Astrocyte (in vitro differentiated cells and primary cell): ENCODE measurements at regions not wholly inside any gene's neighbourhood (a gene's known extent, or its start where the extent isn't known, plus 50 kb on each side); places are given as distances from the start of the nearest gene placed in this dataset.

ENCODE experiments used
- DNase-seq: peaks from one replicate; pipeline ENCODE4 v3.0.0-alpha.2; 2010; ENCODE audit warnings: low read depth
- FAIRE-seq: peaks from 2 replicates; lab custom pipeline; 2011; peaks lifted over from hg19 to GRCh38; lab: Jason Lieb, UNC
- H2AFZ ChIP-seq: 2 replicates; pipeline ENCODE4 v1.6.0; 2012; ENCODE audit warnings: low read depth, low read length, inconsistent platforms
- H3K27ac ChIP-seq: 2 replicates; pipeline ENCODE4 v1.5.1; 2011; ENCODE audit warnings: low read depth, low read length, inconsistent platforms
- H3K27me3 ChIP-seq: 2 replicates; pipeline ENCODE4 v1.6.0; 2011; ENCODE audit warnings: low read length, inconsistent platforms; ENCODE audit not compliant: insufficient read depth
- H3K36me3 ChIP-seq: 2 replicates; pipeline ENCODE4 v1.5.1; 2011; ENCODE audit warnings: low read length, inconsistent platforms; ENCODE audit not compliant: insufficient read depth
- H3K4me1 ChIP-seq: 2 replicates; pipeline ENCODE4 v1.5.1; 2011; ENCODE audit warnings: low read length, inconsistent platforms; ENCODE audit not compliant: insufficient read depth
- H3K4me2 ChIP-seq: 2 replicates; pipeline ENCODE4 v1.6.0; 2012; ENCODE audit warnings: low read length, inconsistent platforms
- H3K4me3 ChIP-seq: 2 replicates; pipeline ENCODE4 v1.5.1; 2011; ENCODE audit warnings: low read depth, mild to moderate bottlenecking, low read length, inconsistent platforms; ENCODE audit not compliant: insufficient read depth
- H3K79me2 ChIP-seq: 2 replicates; pipeline ENCODE4 v1.6.0; 2012; ENCODE audit warnings: mild to moderate bottlenecking, low read length, inconsistent platforms; ENCODE audit not compliant: insufficient read depth
- H3K9ac ChIP-seq: 2 replicates; pipeline ENCODE4 v1.6.0; 2012; ENCODE audit warnings: mild to moderate bottlenecking, low read length, inconsistent platforms
- H3K9me3 ChIP-seq: 2 replicates; pipeline ENCODE4 v1.5.1; 2012; ENCODE audit warnings: low read depth, mild to moderate bottlenecking, low read length, inconsistent platforms; ENCODE audit not compliant: insufficient read depth
- H4K20me1 ChIP-seq: 2 replicates; pipeline ENCODE4 v1.6.0; 2012; ENCODE audit warnings: low read length, inconsistent platforms; ENCODE audit not compliant: insufficient read depth
- H3K27ac Mint-ChIP-seq: one replicate; pipeline ENCODE4 v1.8.0; 2021; ENCODE audit warnings: mild to moderate bottlenecking, mixed read lengths; ENCODE audit not compliant: unreplicated experiment
- H3K27me3 Mint-ChIP-seq: one replicate; pipeline ENCODE4 v1.8.0; 2021; ENCODE audit warnings: low read depth, mixed read lengths; ENCODE audit not compliant: unreplicated experiment
- H3K36me3 Mint-ChIP-seq: one replicate; pipeline ENCODE4 v1.8.0; 2021; ENCODE audit warnings: low read depth, mixed read lengths; ENCODE audit not compliant: unreplicated experiment
- H3K4me1 Mint-ChIP-seq: one replicate; pipeline ENCODE4 v1.8.0; 2021; ENCODE audit warnings: low read depth, mixed read lengths; ENCODE audit not compliant: unreplicated experiment
- H3K4me3 Mint-ChIP-seq: one replicate; pipeline ENCODE4 v1.8.0; 2021; ENCODE audit warnings: mild to moderate bottlenecking, moderate library complexity, mixed read lengths; ENCODE audit not compliant: unreplicated experiment
- H3K9me3 Mint-ChIP-seq: one replicate; pipeline ENCODE4 v1.8.0; 2021; ENCODE audit warnings: mild to moderate bottlenecking, mixed read lengths; ENCODE audit not compliant: unreplicated experiment
- EZH2 ChIP-seq: IDR thresholded peaks from 2 replicates; pipeline ENCODE4 v1.6.1; 2012; ENCODE audit warnings: mild to moderate bottlenecking, low read length, inconsistent platforms; ENCODE audit not compliant: insufficient read depth
- TF ChIP-seq, protein P1 (sequence below): IDR thresholded peaks from 2 replicates; pipeline ENCODE4 v1.5.1; 2011; ENCODE audit warnings: low read depth, mild to moderate bottlenecking, inconsistent platforms, low read length, moderate library complexity; ENCODE audit not compliant: insufficient read depth

DNA sequence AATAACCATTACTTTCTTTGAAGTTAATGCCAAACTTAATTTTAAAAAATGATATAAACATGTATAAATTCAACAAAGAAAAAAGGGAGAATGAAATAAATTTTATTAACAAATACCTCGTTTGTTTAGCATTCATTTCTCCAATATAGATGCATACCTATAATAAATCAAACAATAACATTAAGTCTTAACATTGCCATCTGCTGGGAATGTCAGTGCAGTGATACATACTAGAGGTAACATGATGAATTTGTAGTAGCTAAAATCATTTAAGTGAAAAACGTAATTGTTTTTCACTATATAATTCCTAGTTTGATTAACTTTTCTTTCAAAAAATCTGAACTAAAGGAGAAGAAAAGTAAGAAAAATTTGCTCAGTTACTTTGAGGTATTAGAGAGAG, 340.2 kb upstream of the CBLB start:
- H3K36me3 ChIP-seq, result no peaks in the 10 kb centered on the region
- no peaks in the 10 kb centered on the region for H3K9me3 ChIP-seq
- Mint-ChIP-seq H3K27me3 (no peaks in the 10 kb centered on the region), H3K36me3 (no peaks in the 10 kb centered on the region), H3K4me3 (no peak overlapping the region), H3K9me3 (peaks cover 4% of the 10 kb centered on the region), H3K4me1 (peaks cover 4% of the 10 kb centered on the region), H3K27ac (no peak overlapping the region)
- no peak overlapping the region for H3K9ac ChIP-seq
- H3K4me1 ChIP-seq, result no peaks in the 10 kb centered on the region
- H3K4me3 ChIP-seq, result no peak overlapping the region
- TF ChIP-seq EZH2, result no peak
- TF ChIP-seq, protein P1, sequence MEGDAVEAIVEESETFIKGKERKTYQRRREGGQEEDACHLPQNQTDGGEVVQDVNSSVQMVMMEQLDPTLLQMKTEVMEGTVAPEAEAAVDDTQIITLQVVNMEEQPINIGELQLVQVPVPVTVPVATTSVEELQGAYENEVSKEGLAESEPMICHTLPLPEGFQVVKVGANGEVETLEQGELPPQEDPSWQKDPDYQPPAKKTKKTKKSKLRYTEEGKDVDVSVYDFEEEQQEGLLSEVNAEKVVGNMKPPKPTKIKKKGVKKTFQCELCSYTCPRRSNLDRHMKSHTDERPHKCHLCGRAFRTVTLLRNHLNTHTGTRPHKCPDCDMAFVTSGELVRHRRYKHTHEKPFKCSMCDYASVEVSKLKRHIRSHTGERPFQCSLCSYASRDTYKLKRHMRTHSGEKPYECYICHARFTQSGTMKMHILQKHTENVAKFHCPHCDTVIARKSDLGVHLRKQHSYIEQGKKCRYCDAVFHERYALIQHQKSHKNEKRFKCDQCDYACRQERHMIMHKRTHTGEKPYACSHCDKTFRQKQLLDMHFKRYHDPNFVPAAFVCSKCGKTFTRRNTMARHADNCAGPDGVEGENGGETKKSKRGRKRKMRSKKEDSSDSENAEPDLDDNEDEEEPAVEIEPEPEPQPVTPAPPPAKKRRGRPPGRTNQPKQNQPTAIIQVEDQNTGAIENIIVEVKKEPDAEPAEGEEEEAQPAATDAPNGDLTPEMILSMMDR, result no peak
- peak; percentile 10 for DNase-seq
- H3K27ac ChIP-seq, result no peak overlapping the region
- H4K20me1 ChIP-seq, result no peaks in the 10 kb centered on the region
- H2AFZ ChIP-seq, result no peak overlapping the region
- H3K27me3 ChIP-seq, result no peaks in the 10 kb centered on the region
- no peaks in the 10 kb centered on the region for H3K79me2 ChIP-seq
- FAIRE-seq, result no peak
- H3K4me2 ChIP-seq, result no peak overlapping the region

DNA sequence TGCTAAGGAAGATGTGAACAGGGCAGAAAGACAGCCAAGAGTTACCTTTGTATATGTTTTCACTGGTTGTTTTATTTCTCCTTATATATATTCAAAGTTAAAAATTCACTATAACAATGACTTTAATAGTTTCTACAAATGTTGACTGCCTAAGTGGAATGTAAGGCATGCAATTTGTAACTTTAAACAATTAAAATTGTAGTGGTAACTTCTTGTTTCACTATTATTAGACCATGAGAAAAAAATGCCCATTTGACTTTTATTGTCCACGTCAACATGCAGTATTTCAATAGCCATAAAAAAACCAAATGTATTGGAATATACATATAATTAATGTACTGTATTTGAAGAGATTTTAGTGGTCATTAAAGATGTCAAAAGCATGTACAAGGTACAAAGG, 340.7 kb upstream of the CBLB start:
- no peak for TF ChIP-seq EZH2
- TF ChIP-seq, protein P1, result no peak
- H3K4me1 Mint-ChIP-seq, result peaks cover 4% of the 10 kb centered on the region
- H3K27me3 Mint-ChIP-seq, result no peaks in the 10 kb centered on the region
- no peak for DNase-seq
- no peak overlapping the region for H2AFZ ChIP-seq
- H3K36me3 Mint-ChIP-seq, result no peaks in the 10 kb centered on the region
- H3K4me3 ChIP-seq, result no peak overlapping the region
- peaks cover 2% of the 10 kb centered on the region for H3K9me3 Mint-ChIP-seq
- no peaks in the 10 kb centered on the region for H3K36me3 ChIP-seq
- H3K79me2 ChIP-seq, result no peaks in the 10 kb centered on the region
- H3K9ac ChIP-seq, result no peak overlapping the region
- no peaks in the 10 kb centered on the region for H3K27me3 ChIP-seq
- no peak overlapping the region for H3K27ac Mint-ChIP-seq
- H3K4me1 ChIP-seq, result no peaks in the 10 kb centered on the region
- no peak overlapping the region for H3K27ac ChIP-seq
- no peak for FAIRE-seq
- no peaks in the 10 kb centered on the region for H4K20me1 ChIP-seq
- no peak overlapping the region for H3K4me3 Mint-ChIP-seq
- no peaks in the 10 kb centered on the region for H3K9me3 ChIP-seq
- no peak overlapping the region for H3K4me2 ChIP-seq

DNA sequence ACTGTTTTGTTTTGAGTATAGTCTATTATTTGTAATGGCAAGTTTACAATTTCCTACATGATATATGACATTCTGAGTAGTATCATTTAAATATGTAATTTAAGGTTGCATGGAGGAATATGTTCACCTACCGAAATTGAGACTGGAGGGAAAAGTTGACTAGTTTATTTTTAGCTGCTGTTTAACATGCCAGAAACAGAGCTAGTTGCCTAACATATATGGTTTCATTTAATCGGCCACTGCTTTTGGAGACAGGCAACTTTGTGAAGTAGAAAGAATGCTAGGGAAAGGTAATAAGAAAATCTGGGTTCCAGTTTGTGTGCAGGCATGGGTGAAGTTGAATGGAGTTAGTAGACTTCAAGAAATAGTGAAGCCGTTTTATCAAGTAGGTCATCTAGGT, 342.1 kb upstream of the CBLB start:
- H3K27me3 Mint-ChIP-seq, result no peaks in the 10 kb centered on the region
- DNase-seq, result no peak
- no peaks in the 10 kb centered on the region for H3K9me3 Mint-ChIP-seq
- Histone ChIP-seq H4K20me1 (no peaks in the 10 kb centered on the region), H3K9ac (no peak overlapping the region), H3K4me2 (no peak overlapping the region), H3K79me2 (no peaks in the 10 kb centered on the region), H2AFZ (no peak overlapping the region), H3K36me3 (no peaks in the 10 kb centered on the region), H3K4me1 (no peaks in the 10 kb centered on the region), H3K9me3 (no peaks in the 10 kb centered on the region), H3K27me3 (no peaks in the 10 kb centered on the region), H3K4me3 (no peak overlapping the region), H3K27ac (no peak overlapping the region)
- H3K4me3 Mint-ChIP-seq, result no peak overlapping the region
- H3K27ac Mint-ChIP-seq, result no peak overlapping the region
- no peaks in the 10 kb centered on the region for H3K36me3 Mint-ChIP-seq
- no peak for FAIRE-seq
- peaks cover 13% of the 10 kb centered on the region for H3K4me1 Mint-ChIP-seq
- TF ChIP-seq, protein P1, result no peak
- no peak for TF ChIP-seq EZH2
